DOHH2 (cell line): ENCODE measurements at regions not wholly inside any gene's neighbourhood (a gene's known extent, or its start where the extent isn't known, plus 50 kb on each side); places are given as distances from the start of the nearest gene placed in this dataset.

ENCODE experiments used
- H3F3A ChIP-seq: fragments of 200-600 bp; sonication (generic), shearing (Covaris generic); 2 replicates; pipeline ENCODE4 v1.6.0; 2016; ENCODE audit warnings: antibody characterized with exemption, mild to moderate bottlenecking; ENCODE audit not compliant: control insufficient read depth, insufficient read depth
- H3K27ac ChIP-seq: fragments of 200-600 bp; sonication (generic); 2 replicates; pipeline ENCODE4 v1.5.1; 2014; ENCODE audit warnings: low read depth, mild to moderate bottlenecking, low read length, moderate library complexity
- H3K27me3 ChIP-seq: fragments of 200-600 bp; sonication (generic); 2 replicates; pipeline ENCODE4 v1.6.1; 2014; ENCODE audit warnings: mild to moderate bottlenecking, low read length, mixed read lengths; ENCODE audit not compliant: control insufficient read depth
- H3K36me3 ChIP-seq: fragments of 200-600 bp; sonication (generic); 2 replicates; pipeline ENCODE4 v1.6.1; 2014; ENCODE audit warnings: mild to moderate bottlenecking, low read length, moderate library complexity, mixed read lengths; ENCODE audit not compliant: control insufficient read depth
- H3K4me1 ChIP-seq: fragments of 200-600 bp; sonication (generic); 2 replicates; pipeline ENCODE4 v1.6.1; 2014; ENCODE audit warnings: mild to moderate bottlenecking, low read length, mixed read lengths; ENCODE audit not compliant: control insufficient read depth
- H3K4me2 ChIP-seq: fragments of 200-600 bp; sonication (generic); 2 replicates; pipeline ENCODE4 v1.6.0; 2014; ENCODE audit warnings: mild to moderate bottlenecking, low read length, moderate library complexity
- H3K4me3 ChIP-seq: fragments of 200-600 bp; sonication (generic); 2 replicates; pipeline ENCODE4 v1.5.1; 2014; ENCODE audit warnings: mild to moderate bottlenecking, low read length, mixed read lengths
- H3K79me2 ChIP-seq: fragments of 200-600 bp; sonication (generic); 2 replicates; pipeline ENCODE4 v1.6.1; 2014; ENCODE audit warnings: mild to moderate bottlenecking, low read length, mixed read lengths; ENCODE audit not compliant: control insufficient read depth
- H3K9me2 ChIP-seq: fragments of 200-600 bp; sonication (generic); replicated peaks from 2 replicates; pipeline ENCODE4 v1.6.1; 2014; ENCODE audit warnings: mild to moderate bottlenecking, low read length, mixed read lengths; ENCODE audit not compliant: control insufficient read depth
- H3K9me3 ChIP-seq: fragments of 200-600 bp; sonication (generic); 2 replicates; pipeline ENCODE4 v1.6.1; 2014; ENCODE audit warnings: antibody characterized with exemption, low read length, mixed read lengths; ENCODE audit not compliant: control insufficient read depth, insufficient read depth
- H4K20me1 ChIP-seq: fragments of 200-600 bp; sonication (generic); 2 replicates; pipeline ENCODE4 v1.6.0; 2014; ENCODE audit warnings: low read depth, mild to moderate bottlenecking, antibody characterized with exemption, low read length, moderate library complexity; ENCODE audit not compliant: control insufficient read depth, insufficient read depth
- CTCF ChIP-seq: fragments of 200-600 bp; sonication (generic); IDR thresholded peaks from one replicate; pipeline ENCODE4 v1.5.1; 2014; ENCODE audit warnings: antibody characterized with exemption, mild to moderate bottlenecking, low read depth, low read length; ENCODE audit not compliant: poor library complexity, severe bottlenecking
- EZH2phosphoT487 ChIP-seq: fragments of 200-600 bp; sonication (generic); IDR thresholded peaks from 2 replicates; pipeline ENCODE4 v1.6.1; 2017; ENCODE audit warnings: borderline replicate concordance, mild to moderate bottlenecking, antibody characterized with exemption, low read length, moderate library complexity, mixed read lengths

GRCh38 chr17:34699181-34699580 is 119.8 kb downstream of the TMEM132E start:
- Histone ChIP-seq H3K27ac (no peak overlapping the region), H4K20me1 (no peaks in the 10 kb centered on the region), H3K4me2 (no peak overlapping the region), H3F3A (no peaks in the 10 kb centered on the region), H3K9me2 (no peaks in the 10 kb centered on the region), H3K27me3 (peaks cover 5% of the 10 kb centered on the region; the same call in 1 of the 2 replicates), H3K36me3 (no peaks in the 10 kb centered on the region), H3K4me3 (no peak overlapping the region), H3K4me1 (no peaks in the 10 kb centered on the region), H3K9me3 (no peaks in the 10 kb centered on the region), H3K79me2 (no peaks in the 10 kb centered on the region)
- no peak for TF ChIP-seq EZH2phosphoT487
- TF ChIP-seq CTCF, result no peak

GRCh38 chr17:34692920-34693319 is 113.5 kb downstream of the TMEM132E start:
- Histone ChIP-seq H3K4me1 (no peaks in the 10 kb centered on the region), H3K9me3 (no peaks in the 10 kb centered on the region), H3K79me2 (no peaks in the 10 kb centered on the region), H4K20me1 (no peaks in the 10 kb centered on the region), H3K4me2 (no peak overlapping the region), H3F3A (no peaks in the 10 kb centered on the region), H3K36me3 (no peaks in the 10 kb centered on the region), H3K27ac (no peak overlapping the region), H3K27me3 (peaks cover 5% of the 10 kb centered on the region; the same call in 1 of the 2 replicates), H3K9me2 (no peaks in the 10 kb centered on the region), H3K4me3 (no peak overlapping the region)
- no peak for TF ChIP-seq EZH2phosphoT487
- TF ChIP-seq CTCF, result no peak
